ENCODE measurements at regions not wholly inside any gene's neighbourhood (a gene's known extent, or its start where the extent isn't known, plus 50 kb on each side); places are given as distances from the start of the nearest gene placed in this dataset.

GRCh38 chr11:115676768-115677167 lies 172.6 kb upstream of the CADM1 start:
- in situ Hi-C loops (cut with MboI; ENCODE audit: low sequenced_read_pairs, unreplicated experiment) = no loop called here
- no peak for DNase-seq (ENCODE audit: low spot score)
- TF ChIP-seq, protein P1, sequence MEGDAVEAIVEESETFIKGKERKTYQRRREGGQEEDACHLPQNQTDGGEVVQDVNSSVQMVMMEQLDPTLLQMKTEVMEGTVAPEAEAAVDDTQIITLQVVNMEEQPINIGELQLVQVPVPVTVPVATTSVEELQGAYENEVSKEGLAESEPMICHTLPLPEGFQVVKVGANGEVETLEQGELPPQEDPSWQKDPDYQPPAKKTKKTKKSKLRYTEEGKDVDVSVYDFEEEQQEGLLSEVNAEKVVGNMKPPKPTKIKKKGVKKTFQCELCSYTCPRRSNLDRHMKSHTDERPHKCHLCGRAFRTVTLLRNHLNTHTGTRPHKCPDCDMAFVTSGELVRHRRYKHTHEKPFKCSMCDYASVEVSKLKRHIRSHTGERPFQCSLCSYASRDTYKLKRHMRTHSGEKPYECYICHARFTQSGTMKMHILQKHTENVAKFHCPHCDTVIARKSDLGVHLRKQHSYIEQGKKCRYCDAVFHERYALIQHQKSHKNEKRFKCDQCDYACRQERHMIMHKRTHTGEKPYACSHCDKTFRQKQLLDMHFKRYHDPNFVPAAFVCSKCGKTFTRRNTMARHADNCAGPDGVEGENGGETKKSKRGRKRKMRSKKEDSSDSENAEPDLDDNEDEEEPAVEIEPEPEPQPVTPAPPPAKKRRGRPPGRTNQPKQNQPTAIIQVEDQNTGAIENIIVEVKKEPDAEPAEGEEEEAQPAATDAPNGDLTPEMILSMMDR (IDR thresholded peaks at IDR 0.05; ENCODE audit: borderline replicate concordance, control extremely low read depth, extremely low read depth, insufficient read depth, missing control alignments) = no peak

GRCh38 chr11:115676206-115676605 lies 172.0 kb upstream of the CADM1 start:
- TF ChIP-seq, protein P1 (IDR thresholded peaks at IDR 0.05; ENCODE audit: borderline replicate concordance, control extremely low read depth, extremely low read depth, insufficient read depth, missing control alignments) = no peak
- DNase-seq (ENCODE audit: low spot score) = no peak
- in situ Hi-C loops (cut with MboI; ENCODE audit: low sequenced_read_pairs, unreplicated experiment) = no loop called here

DNA sequence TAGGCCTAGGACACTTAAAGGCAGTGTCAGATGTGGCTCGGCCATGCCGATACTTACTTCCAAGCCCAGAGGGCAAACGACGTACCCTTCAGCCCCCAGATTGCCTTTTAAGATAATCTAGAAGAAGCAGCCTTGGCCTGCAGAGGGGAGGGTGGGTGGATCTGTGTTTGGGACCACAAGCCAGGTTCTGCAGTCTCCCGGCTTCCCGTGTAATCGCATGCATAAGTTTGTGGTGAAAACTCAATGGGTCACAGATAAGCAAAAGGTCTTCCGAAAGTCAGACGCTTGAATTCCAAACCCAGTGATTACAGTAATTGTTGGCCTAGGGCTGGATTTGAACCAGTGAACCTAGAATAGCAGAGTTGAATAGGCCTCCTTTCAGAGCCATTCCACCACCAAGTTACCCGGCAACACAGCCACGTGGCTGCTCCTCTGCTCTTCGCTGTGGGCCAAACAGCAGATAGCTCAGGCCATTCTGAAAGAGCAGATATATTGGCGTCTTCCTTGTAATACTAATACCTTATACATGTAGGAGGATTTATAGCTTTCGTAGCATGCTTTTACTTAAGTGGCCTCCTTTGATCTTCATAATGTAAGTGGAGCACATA lies 170.8 kb upstream of the CADM1 start:
- in situ Hi-C loops (cut with MboI; ENCODE audit: low sequenced_read_pairs, unreplicated experiment) = no loop called here
- TF ChIP-seq, protein P1 (IDR thresholded peaks at IDR 0.05; ENCODE audit: borderline replicate concordance, control extremely low read depth, extremely low read depth, insufficient read depth, missing control alignments) = no peak
- DNase-seq (ENCODE audit: low spot score) = no peak

DNA sequence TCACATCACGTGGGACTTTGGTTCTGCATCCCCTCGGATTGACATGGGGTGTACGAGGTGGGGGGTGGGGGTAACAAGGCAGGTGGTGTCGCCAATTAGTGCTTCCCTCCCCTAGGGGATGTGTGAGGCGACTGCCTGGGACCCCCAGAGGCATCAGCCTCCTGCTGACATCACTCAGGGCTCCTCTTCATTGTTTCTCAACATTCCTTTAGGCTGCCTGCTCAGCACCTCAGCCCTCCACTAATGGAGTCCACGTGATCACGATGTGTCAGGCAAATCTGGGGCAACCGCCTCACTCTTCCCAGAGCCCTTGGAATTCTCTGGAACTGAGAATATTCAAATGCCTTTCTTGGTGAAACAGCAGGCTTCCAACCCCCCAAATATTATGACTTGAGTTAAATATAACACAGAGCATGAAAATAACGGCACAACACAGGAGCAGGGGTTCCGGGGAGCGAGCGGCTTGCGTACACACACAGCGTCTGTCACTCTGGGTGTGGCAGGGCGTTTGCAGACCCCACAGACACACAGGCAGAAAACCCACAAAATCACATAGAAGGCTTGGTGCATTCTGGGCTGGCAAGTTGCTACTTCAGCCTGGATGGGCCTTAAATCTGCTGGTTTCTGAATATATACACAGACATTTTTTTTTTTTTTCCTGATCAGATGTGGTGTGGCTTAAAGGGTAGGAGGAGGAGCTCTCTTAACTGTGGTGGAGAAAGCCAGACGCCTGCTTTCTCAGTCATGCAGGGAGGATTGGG lies 170.1 kb upstream of the CADM1 start:
- no peak for DNase-seq (ENCODE audit: low spot score)
- TF ChIP-seq, protein P1 (IDR thresholded peaks at IDR 0.05; ENCODE audit: borderline replicate concordance, control extremely low read depth, extremely low read depth, insufficient read depth, missing control alignments) = no peak
- in situ Hi-C loops (cut with MboI; ENCODE audit: low sequenced_read_pairs, unreplicated experiment) = no loop called here

DNA sequence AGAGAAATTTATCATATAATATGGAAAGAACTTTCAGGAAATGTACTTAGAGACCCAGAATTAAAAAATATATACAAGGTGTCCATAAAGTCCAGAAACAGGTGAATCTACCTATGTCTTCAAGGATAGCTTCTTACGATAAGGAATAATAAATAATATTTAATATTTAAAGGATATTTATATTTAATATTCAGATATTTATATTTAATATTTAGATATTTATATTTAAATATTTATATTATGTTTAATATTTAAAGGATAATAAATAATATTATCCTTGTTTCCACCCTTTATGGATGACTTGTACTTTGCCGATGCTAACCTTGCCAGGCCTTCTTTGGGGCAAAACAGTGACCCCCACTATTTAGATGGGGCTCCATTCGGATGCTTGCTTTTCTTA lies 169.5 kb upstream of the CADM1 start:
- in situ Hi-C loops (cut with MboI; ENCODE audit: low sequenced_read_pairs, unreplicated experiment) = no loop called here
- DNase-seq (ENCODE audit: low spot score) = no peak
- TF ChIP-seq, protein P1 (IDR thresholded peaks at IDR 0.05; ENCODE audit: borderline replicate concordance, control extremely low read depth, extremely low read depth, insufficient read depth, missing control alignments) = no peak

GRCh38 chr11:115672999-115673411 lies 168.8 kb upstream of the CADM1 start:
- no peak for DNase-seq (ENCODE audit: low spot score)
- TF ChIP-seq, protein P1 (IDR thresholded peaks at IDR 0.05; ENCODE audit: borderline replicate concordance, control extremely low read depth, extremely low read depth, insufficient read depth, missing control alignments) = no peak
- in situ Hi-C loops (cut with MboI; ENCODE audit: low sequenced_read_pairs, unreplicated experiment) = no loop called here

Data from GM13976 (cell line).